GM21423 (cell line): ENCODE measurements at regions not wholly inside any gene's neighbourhood (a gene's known extent, or its start where the extent isn't known, plus 50 kb on each side); places are given as distances from the start of the nearest gene placed in this dataset.

Experiments used
- ATAC-seq: cut with Tn5 transposase; IDR thresholded peaks from one replicate; pipeline ENCODE4 v1.9.1; 2021; ENCODE audit warnings: mild to moderate bottlenecking, moderate library complexity; ENCODE audit not compliant: unreplicated experiment

DNA sequence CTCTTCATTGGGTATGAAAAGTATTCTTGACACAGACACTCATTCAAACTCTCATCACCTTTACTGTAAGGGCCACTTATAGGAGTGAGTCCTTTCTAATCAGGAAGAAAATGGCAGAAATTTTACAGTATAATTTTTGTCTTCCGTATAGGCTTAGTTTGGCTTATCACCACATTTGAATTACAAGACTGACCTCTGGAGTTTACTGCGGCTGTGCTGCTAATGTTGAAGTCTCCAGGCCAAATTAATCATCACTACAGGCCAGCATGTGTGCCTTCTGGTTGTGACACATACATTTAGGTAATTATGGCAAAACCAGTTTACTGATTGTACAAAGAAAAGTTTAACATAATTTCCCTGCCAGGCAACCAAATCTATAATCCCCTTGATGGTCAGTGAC is 753.6 kb upstream of the GCFC2 start:
- ATAC-seq, result no peak

DNA sequence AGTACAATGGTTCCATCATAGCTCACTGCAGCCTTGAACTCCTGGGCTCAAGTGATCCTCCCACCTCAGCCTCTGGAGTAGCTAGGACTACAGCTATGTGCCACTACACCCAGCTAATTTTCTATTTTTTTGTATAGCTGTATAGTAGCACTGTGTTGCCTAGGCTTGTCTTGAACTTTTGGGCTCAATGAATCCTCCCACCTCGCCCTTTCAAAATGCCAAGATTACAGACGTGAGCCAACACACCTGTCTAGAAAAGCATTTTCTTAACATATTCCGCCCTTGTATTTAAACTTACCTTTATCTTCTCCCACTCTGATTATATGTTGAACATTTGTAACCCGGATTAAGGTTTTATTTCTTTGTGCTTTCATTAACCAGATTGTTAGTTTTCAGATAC is 750.7 kb upstream of the GCFC2 start:
- no peak for ATAC-seq

DNA sequence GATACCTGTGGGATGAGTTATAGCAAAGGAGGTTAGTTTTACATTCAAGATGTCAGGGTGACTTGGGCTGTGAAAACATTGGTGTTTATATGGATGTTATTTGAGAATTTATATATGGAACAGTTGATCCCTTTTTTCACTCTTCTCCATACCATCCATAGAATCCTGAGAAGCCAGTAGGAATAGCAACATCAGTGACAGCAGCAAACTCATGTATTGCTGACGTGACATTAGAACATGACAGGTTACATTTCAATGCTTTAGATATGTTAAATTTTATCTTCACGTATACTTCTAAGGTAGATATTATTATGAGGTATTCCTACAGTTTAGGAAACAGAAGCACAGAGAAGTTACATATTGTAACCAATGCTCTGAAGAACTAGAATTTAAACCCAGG is 745.2 kb upstream of the GCFC2 start:
- ATAC-seq, result no peak

DNA sequence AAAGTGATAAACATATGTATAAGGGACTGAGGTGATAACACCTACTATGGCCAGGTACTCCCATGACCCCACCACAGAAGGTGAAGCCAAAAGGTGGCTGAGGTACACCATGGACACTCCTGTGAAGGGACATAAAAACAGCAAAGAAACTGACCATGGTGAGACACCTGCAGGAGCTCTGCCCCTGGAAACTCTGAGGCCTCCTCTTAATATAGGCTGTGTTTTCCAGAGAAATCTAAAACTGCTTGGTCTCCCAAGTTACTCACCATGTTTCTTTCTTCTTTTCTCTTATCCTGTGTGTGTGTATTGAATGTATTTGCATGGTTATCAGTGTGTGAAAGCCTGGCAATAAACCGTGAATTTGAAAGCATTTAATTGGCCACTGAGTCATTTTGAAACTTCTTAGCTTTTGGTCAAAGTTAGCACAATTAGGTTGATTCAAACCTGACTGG is 739.3 kb upstream of the GCFC2 start:
- ATAC-seq, result no peak

DNA sequence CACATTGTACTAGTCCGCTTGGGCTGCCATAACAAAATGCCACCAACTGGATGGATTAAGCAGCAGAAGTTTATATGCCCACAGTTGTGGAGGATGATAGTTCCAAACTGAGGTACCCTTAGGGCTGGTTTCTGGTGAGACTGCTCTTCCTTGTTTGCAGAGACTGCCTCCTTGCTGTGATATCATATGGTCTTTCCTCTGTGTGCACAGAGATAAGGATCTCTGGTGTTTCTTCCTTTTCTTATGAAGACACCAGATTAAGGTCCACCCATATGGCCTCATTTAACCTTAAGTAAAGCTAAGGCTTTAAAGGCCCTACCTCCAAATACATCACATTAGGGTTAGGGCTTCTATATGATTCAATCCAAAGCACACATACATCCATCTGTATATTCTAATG is 738.2 kb upstream of the GCFC2 start:
- no peak for ATAC-seq

DNA sequence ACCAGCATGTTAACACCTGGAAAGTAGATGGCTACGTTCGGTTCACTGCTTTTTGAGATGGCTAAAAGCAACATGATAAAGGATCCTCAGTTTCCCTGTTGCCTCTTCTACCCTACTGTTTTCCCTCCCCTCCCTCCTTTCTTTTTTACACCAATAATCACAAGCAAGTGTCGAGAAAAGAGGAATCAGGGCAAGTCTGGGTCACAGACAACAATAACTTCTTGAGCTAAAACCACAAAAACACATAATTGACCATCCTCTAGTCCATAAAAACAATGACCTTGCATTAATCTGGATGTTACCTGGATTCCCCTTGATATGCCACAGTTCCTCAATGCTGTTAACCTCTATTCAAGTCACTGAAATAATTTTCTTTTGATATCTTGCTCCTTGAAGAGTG is 736.6 kb upstream of the GCFC2 start:
- no peak for ATAC-seq

DNA sequence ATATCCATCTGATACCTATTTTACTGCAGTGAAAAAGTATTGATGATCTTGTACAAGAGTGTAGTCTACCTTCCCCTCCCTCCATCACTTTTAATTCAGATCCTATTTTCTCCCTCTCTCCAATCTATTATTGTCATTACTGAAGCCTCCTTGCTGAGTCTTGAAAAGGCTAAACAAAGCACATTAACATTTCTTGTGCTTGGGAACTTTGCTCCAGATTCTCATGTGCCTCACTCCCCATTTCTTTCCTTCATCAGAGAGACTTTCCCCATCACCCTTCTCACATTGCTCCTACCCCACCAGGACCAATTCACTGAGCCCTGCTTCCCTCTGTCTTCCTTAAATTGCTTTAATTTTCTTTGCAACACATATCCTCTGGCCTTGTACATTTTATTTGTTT is 736.2 kb upstream of the GCFC2 start:
- no peak for ATAC-seq

DNA sequence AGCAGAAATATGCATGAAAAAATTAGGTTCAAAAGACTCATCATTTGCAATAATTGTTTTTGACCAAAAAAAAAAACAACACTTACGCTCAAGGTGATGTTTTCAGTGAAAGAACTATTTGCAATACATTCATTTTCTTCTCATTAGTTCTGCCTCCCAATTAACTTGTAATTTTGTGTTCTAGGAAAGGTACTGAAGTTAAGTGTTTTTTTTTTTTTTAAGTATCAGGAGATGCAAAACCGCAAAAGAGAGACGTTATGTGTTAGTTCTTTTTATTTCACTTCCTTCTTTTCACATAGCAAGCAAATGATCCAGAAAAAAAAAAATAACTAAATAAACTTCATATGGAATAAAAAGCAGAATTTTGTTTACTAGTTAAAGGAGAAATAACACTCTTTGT is 735.2 kb upstream of the GCFC2 start:
- no peak for ATAC-seq

DNA sequence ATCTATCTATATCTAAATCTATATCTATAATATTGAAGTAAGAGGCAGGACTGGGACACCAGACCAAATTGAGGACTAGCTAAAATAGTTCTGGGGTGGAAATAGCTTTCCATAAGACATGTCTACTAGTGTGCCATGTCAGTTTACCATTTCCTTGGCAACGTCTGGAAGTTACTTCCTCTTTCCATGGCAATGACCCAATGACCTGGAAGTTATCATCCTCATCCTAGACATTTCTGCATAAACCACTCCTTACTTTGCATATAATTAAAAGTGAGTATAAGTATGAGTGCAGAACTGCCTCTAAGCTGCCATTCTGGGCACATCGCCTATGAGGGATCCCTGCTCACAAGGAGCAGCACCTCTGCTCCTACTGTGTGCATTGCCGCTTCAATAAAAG is 734.0 kb upstream of the GCFC2 start:
- no peak for ATAC-seq

DNA sequence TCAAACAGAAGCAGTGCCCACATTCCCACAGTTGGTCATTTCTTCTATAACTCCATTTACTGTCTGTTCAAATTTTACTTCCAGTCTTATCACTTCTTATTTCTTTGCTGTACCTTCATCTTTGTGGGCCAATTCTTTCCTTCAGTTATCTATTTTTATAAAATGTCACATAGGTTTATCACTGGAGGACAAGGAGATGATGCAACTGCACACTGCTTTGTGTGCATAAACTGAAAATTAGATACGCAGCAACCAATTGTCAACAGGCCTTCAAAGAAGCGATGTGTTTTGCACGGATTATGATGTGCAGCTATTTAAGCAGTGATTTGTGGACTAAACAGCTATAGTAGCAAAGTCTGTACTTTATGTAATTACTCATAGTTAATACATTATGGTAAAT is 726.8 kb upstream of the GCFC2 start:
- ATAC-seq, result no peak

DNA sequence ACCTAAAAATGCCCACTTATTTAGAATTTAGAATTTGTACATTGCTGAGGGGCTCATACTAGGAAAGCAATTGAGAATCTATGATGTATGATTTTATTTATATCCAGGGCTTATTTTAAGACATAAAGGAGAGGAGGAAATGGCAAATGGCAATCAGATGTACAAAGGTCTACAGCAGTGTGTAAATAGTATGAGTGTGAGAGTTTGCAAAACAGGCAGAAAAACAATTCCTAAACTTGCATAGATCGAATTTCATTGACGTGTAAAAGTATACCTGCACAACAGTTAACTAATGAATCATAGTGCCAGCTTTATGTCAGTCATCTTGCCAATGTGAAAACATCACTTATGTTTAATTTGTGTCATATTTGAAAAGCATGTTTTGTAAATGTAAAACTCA is 718.7 kb upstream of the GCFC2 start:
- no peak for ATAC-seq

DNA sequence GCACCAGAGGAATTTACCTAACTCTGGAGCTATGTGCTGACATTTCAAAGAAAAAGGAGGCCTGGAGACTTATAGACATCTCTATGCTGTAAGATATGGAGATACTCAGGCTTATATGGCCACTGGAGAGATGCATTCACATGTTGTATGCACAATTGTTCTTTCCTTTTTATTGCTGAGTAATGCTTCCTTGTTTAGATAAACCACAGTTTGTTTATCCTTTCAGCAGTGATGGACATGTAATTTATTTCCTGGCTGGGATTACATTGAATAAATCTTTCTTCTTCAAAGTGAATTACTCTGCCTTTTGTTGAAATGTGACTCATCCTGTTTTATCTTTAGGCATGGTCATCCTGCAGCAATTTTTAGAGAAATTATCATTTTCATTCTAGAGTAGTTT is 716.7 kb upstream of the GCFC2 start:
- no peak for ATAC-seq

DNA sequence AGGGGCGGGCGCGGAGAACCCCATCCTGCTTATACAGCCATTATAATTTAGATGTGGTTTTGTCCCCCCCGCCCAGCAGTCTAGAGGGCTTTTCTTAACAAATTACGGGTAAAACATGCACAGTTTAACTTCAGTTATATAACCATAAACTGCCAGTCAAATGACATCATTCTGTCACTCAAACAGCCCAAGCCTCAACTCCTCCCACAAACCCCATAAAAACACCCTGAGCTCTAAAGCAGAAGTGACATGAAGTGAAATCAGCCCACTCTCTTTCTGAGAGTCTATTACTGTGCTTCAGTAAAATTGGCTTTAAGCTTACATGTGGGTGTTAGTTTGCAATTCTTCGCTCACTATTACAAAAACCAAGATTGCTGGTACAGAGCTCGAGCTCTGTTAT is 705.1 kb upstream of the GCFC2 start:
- ATAC-seq, result no peak

DNA sequence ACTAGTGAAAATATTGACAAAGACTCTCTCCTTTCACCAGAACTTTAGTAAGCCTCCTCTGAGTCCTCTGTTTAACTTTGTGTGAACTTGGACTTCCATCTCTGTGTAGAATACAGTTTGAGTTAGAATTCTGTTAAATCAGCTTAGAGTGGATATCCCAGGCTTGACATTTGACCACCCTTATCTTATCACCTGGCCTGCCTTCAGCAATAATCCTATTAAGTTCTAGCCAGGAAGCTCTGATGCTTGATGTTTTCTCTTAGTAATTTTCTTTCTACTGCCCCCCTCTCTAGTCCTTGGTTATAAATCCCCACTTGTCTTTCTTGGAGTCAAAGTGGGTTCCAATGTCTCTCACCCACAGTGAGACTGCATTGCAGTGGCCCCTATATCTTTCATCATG is 702.7 kb upstream of the GCFC2 start:
- ATAC-seq, result no peak

DNA sequence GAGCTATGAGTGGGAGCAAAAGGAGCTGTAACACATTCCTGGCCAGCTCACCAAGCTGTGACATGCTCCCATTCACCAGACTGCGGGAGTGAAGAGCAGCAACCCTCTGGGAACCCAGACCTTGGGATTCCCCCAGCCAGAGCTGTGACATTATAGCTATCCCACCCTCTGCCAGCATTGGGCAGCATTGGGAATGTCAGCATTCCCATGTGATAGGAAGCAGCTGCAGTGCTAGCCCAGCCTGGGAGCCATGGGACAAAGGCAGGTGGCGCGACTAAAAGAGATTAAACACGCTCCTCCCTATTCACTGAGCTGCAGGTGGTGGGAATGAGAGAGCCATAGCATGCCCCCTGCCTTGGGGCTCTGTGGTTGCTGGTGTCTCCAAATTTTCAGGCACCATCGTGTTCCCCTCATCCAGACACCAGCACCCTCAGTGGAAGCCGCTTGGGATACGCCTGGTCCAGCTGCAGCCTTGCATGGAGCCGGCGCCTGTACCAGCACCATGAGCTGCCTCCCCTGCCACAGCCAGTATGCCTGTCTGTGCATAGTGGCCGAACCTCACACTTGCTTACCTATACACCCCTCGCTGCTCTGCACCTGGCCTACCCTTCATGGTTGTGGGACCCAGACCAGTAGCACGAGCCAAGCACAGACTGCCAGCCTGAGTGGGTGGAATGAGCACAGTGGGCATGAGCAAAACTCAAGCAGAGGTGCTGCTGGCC is 695.6 kb upstream of the GCFC2 start:
- ATAC-seq, result no peak

DNA sequence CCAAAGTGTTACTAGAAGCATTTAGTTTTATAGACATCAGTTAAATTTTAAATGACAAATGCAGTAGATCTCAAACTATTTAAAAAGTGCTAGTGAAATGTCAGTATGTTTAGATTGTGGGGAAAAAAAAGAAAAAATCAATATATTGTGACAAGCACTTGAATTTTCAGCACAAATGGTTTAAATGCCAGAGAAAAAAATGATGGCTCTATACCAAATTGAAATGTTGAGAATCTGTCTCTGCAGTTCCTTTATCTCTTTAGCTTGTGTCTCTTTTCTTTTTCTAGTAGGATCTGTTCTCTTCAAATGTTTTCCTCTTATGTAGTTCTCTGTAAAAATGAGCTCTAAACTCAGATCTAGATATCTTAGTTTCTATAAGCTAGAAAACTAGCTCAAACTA is 682.6 kb upstream of the GCFC2 start:
- ATAC-seq, result no peak

DNA sequence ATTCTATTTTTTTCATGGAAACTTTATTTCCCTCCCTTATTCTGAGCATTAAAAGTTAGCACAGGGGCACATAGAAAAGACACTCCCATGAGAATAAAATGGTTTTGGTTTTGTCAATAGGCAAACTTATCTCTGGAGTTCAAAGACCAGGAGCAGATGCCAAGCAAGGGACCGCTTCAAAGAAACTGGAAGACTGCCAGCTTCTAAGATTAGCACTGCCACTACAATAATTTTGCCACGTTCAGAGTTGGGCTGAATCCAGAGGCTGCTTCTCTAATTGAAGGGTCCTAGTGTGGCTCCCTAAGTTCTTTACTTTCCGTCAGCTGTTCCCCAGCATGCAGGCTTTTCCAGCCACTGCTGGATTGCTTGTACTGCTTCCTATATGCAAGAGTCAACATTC is 681.0 kb upstream of the GCFC2 start:
- no peak for ATAC-seq

DNA sequence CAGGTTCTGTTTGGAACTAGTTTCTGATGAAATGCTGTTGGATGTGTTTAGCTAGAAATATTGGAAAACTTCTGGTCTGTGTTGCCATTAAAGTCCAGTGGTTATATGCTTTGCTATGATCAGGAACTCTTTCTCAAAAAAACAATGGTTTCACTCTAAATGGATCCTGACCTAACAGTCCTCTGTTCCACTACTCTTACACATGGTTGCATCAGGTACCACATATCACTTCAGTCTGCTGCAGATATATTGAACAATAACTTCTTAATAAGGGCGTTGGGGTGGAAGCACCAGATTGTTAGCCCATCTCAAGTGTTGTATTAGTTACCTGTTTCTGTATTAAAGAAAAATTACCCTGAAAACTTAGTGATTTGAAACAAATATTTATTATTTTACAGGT is 676.6 kb upstream of the GCFC2 start:
- ATAC-seq, result no peak

DNA sequence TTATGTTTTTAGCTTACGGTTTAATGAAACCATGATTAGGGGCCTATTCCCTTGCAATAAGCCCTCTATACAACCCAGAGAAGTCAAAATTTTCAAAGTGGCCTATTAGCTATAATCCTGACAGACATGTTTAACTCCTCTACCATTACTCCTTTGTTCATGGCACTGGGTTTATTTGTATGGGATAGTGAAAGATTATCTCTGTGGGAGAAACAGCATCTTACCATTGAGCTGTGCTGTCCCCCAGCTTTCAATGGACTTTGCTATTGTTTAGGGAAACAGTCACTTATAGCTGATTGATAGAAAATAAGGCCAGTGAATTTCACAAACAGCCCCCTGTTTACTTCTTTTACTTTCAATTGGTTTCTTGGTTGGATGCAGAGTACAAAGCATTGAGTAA is 675.2 kb upstream of the GCFC2 start:
- no peak for ATAC-seq

DNA sequence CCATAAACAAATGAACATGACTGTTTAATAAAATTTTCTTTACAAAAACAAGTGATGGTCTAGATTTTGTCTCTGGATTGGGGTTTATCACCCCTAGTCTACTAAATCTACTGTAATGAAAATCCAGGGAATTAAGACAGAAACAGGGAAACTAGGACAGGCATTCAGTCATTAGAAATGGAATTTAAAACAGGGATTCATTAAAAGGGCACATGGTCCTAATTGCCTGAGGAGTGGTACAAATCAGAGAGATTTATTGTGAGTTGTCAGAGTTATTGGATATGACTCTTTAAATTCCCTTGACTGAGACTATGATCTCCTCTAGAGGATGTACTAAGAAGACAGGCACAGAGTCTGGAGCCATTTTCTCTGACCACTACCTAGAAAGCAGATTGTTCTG is 670.9 kb upstream of the GCFC2 start:
- ATAC-seq, result no peak

DNA sequence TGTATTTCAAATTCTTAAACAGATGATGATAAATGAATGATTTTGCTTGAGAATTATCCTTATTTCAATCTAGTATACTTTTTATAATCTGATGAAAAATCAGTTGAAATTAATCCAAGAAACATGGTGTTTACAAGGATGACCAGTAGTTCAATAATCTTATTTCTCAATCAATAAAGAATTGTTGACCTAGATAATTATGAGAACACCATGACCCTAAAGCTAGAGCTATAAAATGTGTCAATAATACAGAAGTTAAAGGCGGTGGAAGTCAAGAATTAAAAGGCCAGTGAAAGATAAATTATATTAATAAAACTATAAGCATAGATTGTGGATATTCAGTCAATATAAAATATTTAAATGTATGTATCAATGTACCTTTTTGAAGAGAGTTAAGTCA is 667.4 kb upstream of the GCFC2 start:
- ATAC-seq, result no peak

DNA sequence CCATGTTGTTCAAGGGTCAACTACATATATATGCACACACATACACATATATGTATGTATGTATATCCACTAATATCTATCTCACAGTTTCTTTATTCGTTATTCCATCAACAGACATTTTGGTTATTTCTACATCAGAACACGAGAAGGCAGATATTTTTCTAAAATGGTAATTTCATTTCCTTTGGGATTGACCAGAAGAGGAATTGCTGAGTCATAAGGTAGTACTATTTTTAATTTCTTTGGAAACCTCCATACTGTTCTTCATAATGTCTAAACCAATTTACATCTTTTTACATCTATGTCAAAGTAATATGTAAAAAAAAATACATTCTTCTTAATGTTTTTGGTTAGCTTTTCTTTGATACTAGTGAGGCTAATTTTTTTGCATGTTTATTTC is 630.7 kb upstream of the GCFC2 start:
- no peak for ATAC-seq

DNA sequence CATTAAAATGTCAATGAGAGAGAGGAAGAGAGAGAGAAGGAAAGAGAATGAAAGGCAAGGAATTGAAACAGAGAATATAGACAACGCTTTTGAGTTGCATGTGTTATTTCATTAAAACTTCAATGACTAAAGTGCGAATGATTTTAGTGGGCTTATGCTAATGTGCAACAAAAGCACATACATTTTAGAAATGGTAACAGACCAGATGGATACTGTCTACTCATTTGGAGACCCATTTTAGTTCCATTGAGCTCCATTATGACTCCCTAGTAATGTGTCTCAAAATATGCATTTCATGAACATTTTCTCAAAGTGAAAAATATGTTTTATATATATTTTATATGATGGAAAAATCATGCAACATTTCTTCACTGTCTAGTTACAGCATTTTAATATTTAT is 622.2 kb upstream of the GCFC2 start:
- no peak for ATAC-seq
